ENCODE measurements at regions not wholly inside any gene's neighbourhood (a gene's known extent, or its start where the extent isn't known, plus 50 kb on each side); places are given as distances from the start of the nearest gene placed in this dataset.

GRCh38 chr19:28349604-28350003 lies 863.3 kb downstream of the UQCRFS1 start:
- Histone ChIP-seq H3K27me3 (replicated peaks in 1 of 2; ENCODE audit: control insufficient read depth in 2 of 2, insufficient read depth in 2 of 2, low read length in 1 of 2) (no peaks in the 10 kb centered on the region), H3K27ac (ENCODE audit: control insufficient read depth, insufficient read depth) (no peak overlapping the region), H3K4me1 (ENCODE audit: control insufficient read depth, insufficient read depth, low read length) (no peaks in the 10 kb centered on the region), H3K9me3 (replicated peaks; ENCODE audit: control insufficient read depth, insufficient read depth, low read length) (no peaks in the 10 kb centered on the region; the same call in 2 of the 3 replicates), H4K20me1 (ENCODE audit: control insufficient read depth, insufficient read depth) (no peaks in the 10 kb centered on the region), H3K36me3 (ENCODE audit: control insufficient read depth in 2 of 2, insufficient read depth in 2 of 2, low read length in 1 of 2) (no peaks in the 10 kb centered on the region), H3K9ac (ENCODE audit: control insufficient read depth, insufficient read depth, low read length) (no peak overlapping the region), H3K4me3 (no peak overlapping the region), H3K4me2 (ENCODE audit: control insufficient read depth, insufficient read depth) (no peak overlapping the region), H3K79me2 (ENCODE audit: control insufficient read depth, insufficient read depth, low read length) (no peaks in the 10 kb centered on the region), H2AFZ (ENCODE audit: control insufficient read depth, low read depth, low read length) (no peak overlapping the region)
- FAIRE-seq (no peak), DNase-seq (ENCODE audit: low read depth, low spot score) (no peak), ATAC-seq (no peak)
- ChIA-PET POLR2A (no interaction called here), CTCF (no interaction called here), SMC1A (ENCODE audit: uncharacterized antibody, unreplicated experiment) (no interaction called here), RAD21 (ENCODE audit: unreplicated experiment) (no interaction called here)
- TF ChIP-seq RELB (IDR thresholded peaks at IDR 0.05; ENCODE audit: low read depth) (no peak), TAF1 (IDR thresholded peaks at IDR 0.05; ENCODE audit: borderline replicate concordance, low read depth, low read length) (no peak), SP1 (IDR thresholded peaks at IDR 0.05; ENCODE audit: low read depth, low read length) (no peak), NRF1 (conservative IDR thresholded peaks at IDR 0.05; ENCODE audit: low read depth, low read length) (no peak), CBX5 (IDR thresholded peaks at IDR 0.05; ENCODE audit: low read depth) (no peak)
- 32% methylated on average over 2 of the region's 2 CpGs for WGBS (ENCODE audit: insufficient coverage, insufficient replicate concordance, low lambda C conversion rate, missing lambda C conversion rate)
- no TSS peak for BruUV-seq (replicated peaks)
- in situ Hi-C loops (cut with MboI) (no loop called here), intact Hi-C loops (cut with micrococcal nuclease; ENCODE audit: unreplicated experiment) (no loop called here)

- CTCF ChIA-PET = interaction anchor here (1.2 to 1.8 kb wide), 2 partner anchors 288 to 391 kb away, joined by 3 to 4 read pairs; no protein-coding TSS in a partner anchor
- ATAC-seq (no peak), FAIRE-seq (no peak), DNase-seq (ENCODE audit: low read depth, low spot score) (no peak)
- no TSS peak for BruUV-seq (replicated peaks)
- WGBS (ENCODE audit: insufficient coverage, insufficient replicate concordance, low lambda C conversion rate, missing lambda C conversion rate) = 30% methylated on average over 3 of the region's 3 CpGs
- POLR2A ChIA-PET = no interaction called here
- in situ Hi-C loops (cut with MboI) (no loop called here), intact Hi-C loops (cut with micrococcal nuclease; ENCODE audit: unreplicated experiment) (no loop called here)
- SMC1A ChIA-PET (ENCODE audit: uncharacterized antibody, unreplicated experiment) = no interaction called here
- H3K9ac ChIP-seq (ENCODE audit: control insufficient read depth, insufficient read depth, low read length) = no peak overlapping the region
- no peak overlapping the region for H3K4me2 ChIP-seq (ENCODE audit: control insufficient read depth, insufficient read depth)
- no peaks in the 10 kb centered on the region for H3K4me1 ChIP-seq (ENCODE audit: control insufficient read depth, insufficient read depth, low read length)
- RAD21 ChIA-PET (ENCODE audit: unreplicated experiment) = no interaction called here
- H3K4me3 ChIP-seq = no peak overlapping the region
- no peaks in the 10 kb centered on the region for H4K20me1 ChIP-seq (ENCODE audit: control insufficient read depth, insufficient read depth)
- H3K79me2 ChIP-seq (ENCODE audit: control insufficient read depth, insufficient read depth, low read length) = no peaks in the 10 kb centered on the region
- H2AFZ ChIP-seq (ENCODE audit: control insufficient read depth, low read depth, low read length) = no peak overlapping the region
- H3K27me3 ChIP-seq (replicated peaks in 1 of 2; ENCODE audit: control insufficient read depth in 2 of 2, insufficient read depth in 2 of 2, low read length in 1 of 2) = no peaks in the 10 kb centered on the region
- H3K27ac ChIP-seq (ENCODE audit: control insufficient read depth, insufficient read depth) = no peak overlapping the region
- H3K36me3 ChIP-seq (ENCODE audit: control insufficient read depth in 2 of 2, insufficient read depth in 2 of 2, low read length in 1 of 2) = no peaks in the 10 kb centered on the region
- no peaks in the 10 kb centered on the region; the same call in 2 of the 3 replicates for H3K9me3 ChIP-seq (replicated peaks; ENCODE audit: control insufficient read depth, insufficient read depth, low read length)
- no peak for TF ChIP-seq E2F8 (IDR thresholded peaks at IDR 0.05; ENCODE audit: low read depth, partially characterized antibody)
- TF ChIP-seq MXI1 (IDR thresholded peaks at IDR 0.05; ENCODE audit: low read depth, low read length) = no peak
- TF ChIP-seq SMAD1 (IDR thresholded peaks at IDR 0.05; ENCODE audit: low read depth, partially characterized antibody) = no peak
- no peak for TF ChIP-seq ZNF384 (IDR thresholded peaks at IDR 0.05; ENCODE audit: borderline replicate concordance, low read depth, low read length)
- no peak for TF ChIP-seq BMI1 (IDR thresholded peaks at IDR 0.05; ENCODE audit: borderline replicate concordance)
- no peak for TF ChIP-seq KAT2A (conservative IDR thresholded peaks at IDR 0.05; ENCODE audit: control insufficient read depth, low read depth, low read length)
- TF ChIP-seq EP300 (IDR thresholded peaks at IDR 0.05; ENCODE audit: borderline replicate concordance in 1 of 2, control insufficient read depth in 1 of 2, low read depth in 2 of 2, low read length in 2 of 2) = no peak
- no peak for TF ChIP-seq MAX (IDR thresholded peaks at IDR 0.05; ENCODE audit: low read depth, low read length)
- TF ChIP-seq CREB1 (IDR thresholded peaks at IDR 0.05; ENCODE audit: low read depth) = no peak
Measured at GRCh38 chr19:28345811-28346210, 867.1 kb downstream of the UQCRFS1 start.
